Adrenal gland (tissue), 9 donors: ENCODE measurements at regions not wholly inside any gene's neighbourhood (a gene's known extent, or its start where the extent isn't known, plus 50 kb on each side); places are given as distances from the start of the nearest gene placed in this dataset.

Experiments
- DNase-seq, 7 donors: peaks; one replicate each; pipeline ENCODE4 v3.0.0-alpha.2; 2019 to 2020
- H3K27ac ChIP-seq, 5 donors: fragments of 200-600 bp; sonication (generic) in 4 of 5; 1 replicate in 3 of 5; 2 replicates in 2 of 5; pipeline versions ENCODE4 v1.5.1 to v1.8.0; 2016 to 2020; ENCODE audit warnings: mild to moderate bottlenecking in 1 of 5
- H3K27me3 ChIP-seq: fragments of 200-600 bp; 2 replicates; pipeline ENCODE4 v1.8.0; 2021
- H3K36me3 ChIP-seq, 2 donors: fragments of 200-600 bp; replicated peaks in 1 of 2; 1 replicate in 1 of 2; 2 replicates in 1 of 2; pipeline versions ENCODE4 v1.5.1 to v1.8.0; 2018 to 2022
- H3K4me1 ChIP-seq, 2 donors: fragments of 200-600 bp; replicated peaks in 1 of 2; 1 replicate in 1 of 2; 2 replicates in 1 of 2; pipeline versions ENCODE4 v1.5.1 to v1.8.0; 2018 to 2021
- H3K4me3 ChIP-seq, 4 donors: fragments of 200-600 bp; sonication (generic) in 3 of 4; one replicate each; pipeline ENCODE4 v1.5.1; 2016 to 2018
- H3K9me3 ChIP-seq, 3 donors: fragments of 200-600 bp; sonication (generic) in 1 of 3; replicated peaks in 1 of 3; 1 replicate in 2 of 3; 2 replicates in 1 of 3; pipeline versions ENCODE4 v1.5.1 to v1.8.0; 2016 to 2021
- CTCF ChIP-seq, 6 experiments: fragments of 450-650 bp in 4 of 6; fragments of 200-600 bp in 2 of 6; sonication (generic) in 1 of 6; IDR thresholded peaks; 1 replicate in 5 of 6; 2 replicates in 1 of 6; pipeline versions ENCODE4 v1.5.1 to v1.8.0; 2016 to 2021; ENCODE audit warnings: antibody characterized with exemption in 6 of 6, mild to moderate bottlenecking in 2 of 6, moderate library complexity in 1 of 6
- POLR2A ChIP-seq, 2 donors: fragments of 450-650 bp; IDR thresholded peaks; one replicate each; pipeline ENCODE4 v1.6.1; 2017; ENCODE audit warnings: antibody characterized with exemption in 2 of 2, mild to moderate bottlenecking in 2 of 2, moderate library complexity in 1 of 2
- whole genome bisulfite sequencing, 4 donors: extraction: QIAGEN DNeasy Blood & Tissue Kit in 2 of 4; methylation state at CpG; one replicate each; pipeline versions ENCODE4 v1.1.5 to v1.1.7; 2013 to 2017; 5-methylcytosine and 5-hydroxymethylcytosine counted together
- intact Hi-C, 2 donors: fragments of 100-400 bp; cut with DNase I; formaldehyde crosslinking; loops; one replicate each; pipeline versions ENCODE4 v1.14.1 to v1.15.0; 2022 to 2023
- donor health status: healthy with polysubstance abuse.
- donor health status: Bipolar disorder and iron deficiency.
- donor health status: DM: yes; HTN: yes; CAD: no.
- donor health status: DM: no; HTN: no; CAD: no.
- donor health status: DM: no; HTN: no; CAD: no.

DNA sequence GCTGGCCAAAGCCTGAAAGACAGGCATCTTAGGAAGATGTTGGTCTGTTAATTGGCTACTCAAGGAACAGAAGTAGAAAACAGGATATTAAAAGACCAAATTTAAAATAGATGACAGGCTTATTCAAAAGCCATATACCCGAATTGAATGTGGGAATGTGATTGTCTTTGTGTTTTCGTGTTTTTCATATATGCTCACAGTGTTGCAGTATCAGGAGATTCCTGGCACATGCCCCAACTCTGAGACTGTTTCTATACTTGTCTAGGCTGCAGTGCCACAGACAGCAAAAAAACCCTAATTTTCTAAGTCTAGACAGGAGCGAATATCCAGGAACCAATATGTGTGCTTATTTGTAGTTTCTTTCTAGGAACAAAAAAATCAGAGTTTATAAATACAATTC lies 57.4 kb upstream of the KRR1 start:
- H3K36me3 ChIP-seq = no peaks in the 10 kb centered on the region
- no peaks in the 10 kb centered on the region for H3K4me1 ChIP-seq
- WGBS, 4 donors = 64 to 85% (median 75%) methylated on average over 3 of the region's 3 CpGs
- H3K27me3 ChIP-seq = no peaks in the 10 kb centered on the region
- no peak for TF ChIP-seq CTCF (IDR thresholded peaks at IDR 0.05)
- no peak for TF ChIP-seq POLR2A (IDR thresholded peaks at IDR 0.05)
- intact Hi-C loops = no loop called here
- no peak for DNase-seq
- H3K9me3 ChIP-seq = no peaks in the 10 kb centered on the region
- no peak overlapping the region for H3K27ac ChIP-seq
- H3K4me3 ChIP-seq = no peak overlapping the region

DNA sequence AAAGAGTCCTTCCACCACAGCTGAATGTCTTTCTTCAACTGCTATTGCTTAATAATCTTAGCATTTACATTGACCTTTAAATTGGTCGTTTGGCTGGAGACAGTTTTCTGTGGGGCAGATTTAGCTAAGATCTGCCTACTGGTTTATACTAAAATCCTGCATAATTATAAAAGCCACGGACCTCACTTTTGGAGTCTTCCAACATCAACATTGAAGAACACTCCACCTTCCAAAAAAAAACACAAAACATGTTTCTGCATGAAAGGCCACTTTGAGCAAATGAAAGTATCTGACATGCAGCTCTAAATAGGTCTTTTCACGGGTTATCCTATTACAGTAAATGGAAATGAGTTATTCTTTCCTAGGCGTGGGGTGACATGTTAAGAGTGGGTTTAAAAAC lies 57.0 kb upstream of the KRR1 start:
- H3K27ac ChIP-seq = no peak overlapping the region
- no peaks in the 10 kb centered on the region for H3K4me1 ChIP-seq
- H3K4me3 ChIP-seq = no peak overlapping the region
- no peaks in the 10 kb centered on the region for H3K9me3 ChIP-seq
- WGBS, 4 donors = 52 to 64% (median 59%) methylated on average over 4 of the region's 4 CpGs
- no peaks in the 10 kb centered on the region for H3K27me3 ChIP-seq
- no peak for TF ChIP-seq POLR2A (IDR thresholded peaks at IDR 0.05)
- no peak for TF ChIP-seq CTCF (IDR thresholded peaks at IDR 0.05)
- intact Hi-C loops = no loop called here
- no peaks in the 10 kb centered on the region for H3K36me3 ChIP-seq
- DNase-seq = no peak

DNA sequence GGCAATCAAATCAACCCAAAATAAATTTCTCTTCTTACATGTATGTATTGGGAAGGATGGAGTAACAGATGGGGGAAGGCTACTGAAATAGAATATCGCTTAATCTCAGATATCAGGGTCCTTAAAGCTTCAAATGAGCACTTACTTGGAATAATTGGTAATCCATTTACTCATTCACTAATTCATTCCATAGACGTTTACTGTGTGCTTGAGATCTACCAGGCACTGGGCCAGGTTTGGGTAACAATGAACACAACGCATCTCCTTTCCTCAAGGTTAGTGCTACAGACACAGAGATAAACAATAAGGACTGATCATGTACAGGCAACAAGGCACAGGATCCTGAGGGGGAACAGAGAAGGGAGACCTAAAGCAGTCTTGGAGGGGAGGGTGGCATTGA lies 54.4 kb upstream of the KRR1 start:
- Histone ChIP-seq H3K27me3 (no peaks in the 10 kb centered on the region), H3K27ac (no peak overlapping the region), H3K36me3 (no peaks in the 10 kb centered on the region), H3K4me3 (no peak overlapping the region), H3K9me3 (no peaks in the 10 kb centered on the region), H3K4me1 (no peaks in the 10 kb centered on the region)
- 61 to 72% (median 68%) methylated on average over 3 of the region's 3 CpGs for WGBS, 4 donors
- intact Hi-C loops = no loop called here
- no peak for TF ChIP-seq CTCF (IDR thresholded peaks at IDR 0.05)
- no peak for TF ChIP-seq POLR2A (IDR thresholded peaks at IDR 0.05)
- DNase-seq = no peak

GRCh38 chr12:75564852-75565251 lies 53.4 kb upstream of the KRR1 start:
- H3K4me3 ChIP-seq = no peak overlapping the region
- no peak overlapping the region for H3K27ac ChIP-seq
- no peak for TF ChIP-seq CTCF (IDR thresholded peaks at IDR 0.05)
- no peak for TF ChIP-seq POLR2A (IDR thresholded peaks at IDR 0.05)
- H3K4me1 ChIP-seq = no peaks in the 10 kb centered on the region
- intact Hi-C loops = no loop called here
- H3K36me3 ChIP-seq = no peaks in the 10 kb centered on the region
- 77 to 85% (median 81%) methylated on average over 4 of the region's 4 CpGs for WGBS, 4 donors
- no peaks in the 10 kb centered on the region for H3K9me3 ChIP-seq
- DNase-seq = no peak
- no peaks in the 10 kb centered on the region for H3K27me3 ChIP-seq
